H1 (cell line): ENCODE measurements at regions not wholly inside any gene's neighbourhood (a gene's known extent, or its start where the extent isn't known, plus 50 kb on each side); places are given as distances from the start of the nearest gene placed in this dataset.

Experiments
- CTCF ChIA-PET: fragments of 300-600 bp; sonication (Branson Sonifier 250); formaldehyde crosslinking; loops from one replicate; lab custom pipeline; 2021; ENCODE audit not compliant: partially characterized antibody; lab: Charles Lee
- POLR2A ChIA-PET: fragments of 300-600 bp; sonication (Branson Sonifier 250); formaldehyde crosslinking; loops from one replicate; lab custom pipeline; 2021; ENCODE audit warnings: inconsistent platforms; ENCODE audit not compliant: partially characterized antibody; lab: Charles Lee
- DNase-seq, 2 experiments: peaks; one replicate each; pipeline versions ENCODE4 v3.0.0 to v3.0.0-alpha.2; 2010 to 2022; ENCODE audit warnings: low spot score in 2 of 2, low read depth in 1 of 2, mixed read lengths in 1 of 2
- FAIRE-seq: peaks from 2 replicates; lab custom pipeline; 2011; peaks lifted over from hg19 to GRCh38; lab: Jason Lieb, UNC
- H2AFZ ChIP-seq: 2 replicates; pipeline ENCODE4 v1.8.1; 2012; ENCODE audit warnings: low read length, inconsistent platforms
- H2AK5ac ChIP-seq: 2 replicates; pipeline ENCODE4 v1.6.1; 2013; ENCODE audit warnings: low read depth, low read length
- H2BK120ac ChIP-seq: replicated peaks from 2 replicates; pipeline ENCODE3; 2013; ENCODE audit warnings: low read depth, low read length, inconsistent platforms
- H2BK12ac ChIP-seq: 2 replicates; pipeline ENCODE4 v1.6.1; 2013; ENCODE audit warnings: low read depth, low read length
- H2BK15ac ChIP-seq: 2 replicates; pipeline ENCODE4 v1.6.1; 2013; ENCODE audit warnings: low read length
- H2BK20ac ChIP-seq: 2 replicates; pipeline ENCODE4 v1.6.1; 2013; ENCODE audit warnings: low read length
- H2BK5ac ChIP-seq: 2 replicates; pipeline ENCODE4 v1.6.1; 2013; ENCODE audit warnings: low read depth, low read length
- H3K14ac ChIP-seq: 2 replicates; pipeline ENCODE4 v1.6.1; 2013; ENCODE audit warnings: inconsistent platforms; ENCODE audit not compliant: insufficient read length
- H3K18ac ChIP-seq: 2 replicates; pipeline ENCODE4 v1.6.1; 2013; ENCODE audit warnings: low read length; ENCODE audit errors: extremely low read depth
- H3K23ac ChIP-seq: 2 replicates; pipeline ENCODE4 v1.6.1; 2013; ENCODE audit warnings: inconsistent platforms; ENCODE audit not compliant: insufficient read length
- H3K23me2 ChIP-seq: 2 replicates; pipeline ENCODE4 v1.6.1; 2013; ENCODE audit warnings: low read depth, low read length
- H3K27ac ChIP-seq: 2 replicates; pipeline ENCODE4 v1.6.1; 2011; ENCODE audit warnings: low read depth, low read length, inconsistent platforms
- H3K27me3 ChIP-seq, 4 experiments: replicated peaks in 1 of 4; 1 replicate in 1 of 4; 2 replicates in 3 of 4; pipeline versions ENCODE4 v1.6.1 to v1.8.1; 2011 to 2013; ENCODE audit warnings: low read length in 3 of 4, mild to moderate bottlenecking in 3 of 4, inconsistent platforms in 2 of 4, mixed read lengths in 2 of 4, moderate library complexity in 1 of 4; ENCODE audit not compliant: control insufficient read depth in 3 of 4, insufficient read depth in 3 of 4; ENCODE audit errors: extremely low read depth in 1 of 4
- H3K36me3 ChIP-seq, 4 experiments: 2 replicates each; pipeline versions ENCODE4 v1.6.1 to v1.8.1; 2011 to 2013; ENCODE audit warnings: mild to moderate bottlenecking in 4 of 4, low read length in 3 of 4, moderate library complexity in 2 of 4, control low read depth in 1 of 4, inconsistent platforms in 1 of 4; ENCODE audit not compliant: insufficient read depth in 4 of 4, control insufficient read depth in 2 of 4
- H3K4ac ChIP-seq: replicated peaks from 2 replicates; pipeline ENCODE3; 2013; ENCODE audit warnings: low read length, low read depth, mixed read lengths, inconsistent platforms; ENCODE audit not compliant: insufficient read length
- H3K4me1 ChIP-seq, 4 experiments: replicated peaks in 1 of 4; 1 replicate in 1 of 4; 2 replicates in 3 of 4; pipeline versions ENCODE4 v1.6.1 to v1.8.1; 2011 to 2013; ENCODE audit warnings: low read length in 3 of 4, inconsistent platforms in 2 of 4, mixed read lengths in 1 of 4; ENCODE audit not compliant: insufficient read depth in 4 of 4, control insufficient read depth in 3 of 4
- H3K4me2 ChIP-seq, 2 experiments: 2 replicates each; pipeline versions ENCODE4 v1.6.1 to v1.8.1; 2011 to 2013; ENCODE audit warnings: low read depth in 2 of 2, low read length in 2 of 2, control low read depth in 1 of 2, inconsistent platforms in 1 of 2, mild to moderate bottlenecking in 1 of 2; ENCODE audit not compliant: insufficient read depth in 1 of 2
- H3K4me3 ChIP-seq, 4 experiments: fragments of 200-600, 300-600 bp in 1 of 4; sonication (generic), shearing (Covaris generic), sonication (Bioruptor Twin) in 1 of 4; 2 replicates each; pipeline versions ENCODE4 v1.5.1 to v1.8.1; 2011 to 2016; ENCODE audit warnings: low read length in 4 of 4, low read depth in 3 of 4, control low read depth in 2 of 4, inconsistent platforms in 2 of 4, mild to moderate bottlenecking in 2 of 4, mixed read lengths in 1 of 4, moderate library complexity in 1 of 4; ENCODE audit not compliant: insufficient read depth in 2 of 4; ENCODE audit errors: extremely low read depth in 1 of 4
- H3K56ac ChIP-seq: replicated peaks from 2 replicates; pipeline ENCODE3; 2013; ENCODE audit warnings: low read depth, mild to moderate bottlenecking, mixed read lengths, low read length, inconsistent platforms; ENCODE audit not compliant: insufficient read length
- H3K79me1 ChIP-seq: 2 replicates; pipeline ENCODE4 v1.6.1; 2013; ENCODE audit warnings: low read depth, low read length, control low read depth
- H3K79me2 ChIP-seq, 2 experiments: 2 replicates each; pipeline versions ENCODE4 v1.6.1 to v1.8.1; 2012 to 2013; ENCODE audit warnings: low read length in 2 of 2, mild to moderate bottlenecking in 2 of 2, inconsistent platforms in 1 of 2; ENCODE audit not compliant: insufficient read depth in 2 of 2, control insufficient read depth in 1 of 2
- H3K9ac ChIP-seq, 4 experiments: replicated peaks in 1 of 4; 1 replicate in 1 of 4; 2 replicates in 3 of 4; pipeline versions ENCODE4 v1.6.1 to v1.8.1; 2011 to 2013; ENCODE audit warnings: low read depth in 3 of 4, low read length in 3 of 4, control low read depth in 2 of 4, mild to moderate bottlenecking in 2 of 4, moderate library complexity in 2 of 4, inconsistent platforms in 1 of 4; ENCODE audit errors: extremely low read depth in 1 of 4
- H3K9me3 ChIP-seq, 2 experiments: 2 replicates each; pipeline versions ENCODE4 v1.6.1 to v1.8.1; 2012 to 2013; ENCODE audit warnings: mild to moderate bottlenecking in 2 of 2, moderate library complexity in 2 of 2, control low read depth in 1 of 2, inconsistent platforms in 1 of 2, low read depth in 1 of 2, low read length in 1 of 2, mixed read lengths in 1 of 2; ENCODE audit not compliant: insufficient read depth in 2 of 2
- H4K20me1 ChIP-seq, 2 experiments: replicated peaks in 1 of 2; 2 replicates each; pipeline versions ENCODE3 to v1.8.1; 2011 to 2013; ENCODE audit warnings: inconsistent platforms in 2 of 2, low read length in 2 of 2, mild to moderate bottlenecking in 1 of 2; ENCODE audit not compliant: insufficient read depth in 2 of 2, control insufficient read depth in 1 of 2
- H4K5ac ChIP-seq: 2 replicates; pipeline ENCODE4 v1.6.1; 2013; ENCODE audit warnings: low read length, low read depth, mixed read lengths, inconsistent platforms; ENCODE audit not compliant: insufficient read length
- H4K8ac ChIP-seq: 2 replicates; pipeline ENCODE4 v1.8.0; 2013; ENCODE audit warnings: mild to moderate bottlenecking, moderate library complexity, low read length, inconsistent platforms; ENCODE audit not compliant: insufficient read depth; ENCODE audit errors: extremely low read depth
- H4K91ac ChIP-seq: replicated peaks from 2 replicates; pipeline ENCODE3; 2013; ENCODE audit warnings: low read length, mixed read lengths, inconsistent platforms; ENCODE audit not compliant: insufficient read length
- JUN ChIP-seq: IDR thresholded peaks from 2 replicates; pipeline ENCODE4 v1.6.1; 2011; ENCODE audit warnings: low read depth, mild to moderate bottlenecking, improper control_type of control experiment, low read length
- SIRT6 ChIP-seq: IDR thresholded peaks from one replicate; pipeline ENCODE4 v1.7.1; 2012; ENCODE audit warnings: low read length, inconsistent platforms
- WGBS, 2 experiments: shearing (Covaris generic) in 1 of 2; methylation state at CpG; one replicate each; pipeline versions ENCODE4 v1.1.6 to v1.1.7; 2013 to 2015; ENCODE audit warnings: low lambda C conversion rate in 2 of 2, mixed read lengths in 2 of 2, inconsistent platforms in 1 of 2, low coverage in 1 of 2, missing lambda C conversion rate in 1 of 2; ENCODE audit not compliant: insufficient replicate concordance in 2 of 2, insufficient coverage in 1 of 2, insufficient read length in 1 of 2; ENCODE audit errors: extremely low coverage in 1 of 2, missing lambda C conversion rate in 1 of 2; 5-methylcytosine and 5-hydroxymethylcytosine counted together

DNA sequence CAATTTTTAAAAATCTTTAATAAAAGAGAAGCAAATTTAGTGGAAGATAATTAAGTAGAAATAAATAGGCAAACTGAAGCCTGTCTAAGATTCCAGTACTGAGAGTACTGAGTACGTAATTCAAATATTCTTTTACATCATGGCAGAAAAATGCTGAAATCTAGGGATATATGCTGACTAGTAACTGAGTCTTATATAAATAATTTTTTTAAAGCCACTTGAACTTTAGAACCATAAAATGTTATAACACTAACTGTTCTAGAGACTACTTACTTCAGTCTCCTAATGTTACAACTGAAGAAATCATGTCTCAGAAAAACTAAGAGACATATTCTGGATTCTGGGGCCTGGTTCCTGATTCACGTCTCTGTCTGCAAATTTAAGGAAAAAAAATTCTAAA lies 230.6 kb upstream of the PLEKHG7 start:
- H3K27me3 ChIP-seq = no peaks in the 10 kb centered on the region
- no peak overlapping the region for H4K5ac ChIP-seq
- no peak for TF ChIP-seq JUN
- no peak for TF ChIP-seq SIRT6
- no peak overlapping the region for H3K4ac ChIP-seq
- H4K20me1 ChIP-seq = no peaks in the 10 kb centered on the region
- H2AFZ ChIP-seq = no peak overlapping the region
- no peak overlapping the region for H3K18ac ChIP-seq
- no peak overlapping the region for H2BK20ac ChIP-seq
- ChIA-PET CTCF (no interaction called here), POLR2A (no interaction called here)
- H3K23ac ChIP-seq = no peak overlapping the region
- H3K9ac ChIP-seq = no peak overlapping the region
- no peak overlapping the region for H4K91ac ChIP-seq
- H3K4me3 ChIP-seq = no peak overlapping the region
- no peaks in the 10 kb centered on the region for H3K79me2 ChIP-seq
- WGBS, 2 experiments = 98% methylated on average over 2 of the region's 2 CpGs; no CpG with 5 or more reads in 1 of the 2 experiments
- H4K8ac ChIP-seq = no peak overlapping the region
- peaks cover 0 to 5% (median 3%) of the 10 kb centered on the region in 4 experiments; a peak in 3 of 7 replicates for H3K4me1 ChIP-seq
- no peak overlapping the region for H3K56ac ChIP-seq
- no peak overlapping the region for H2BK5ac ChIP-seq
- no peak overlapping the region for H2BK15ac ChIP-seq
- FAIRE-seq (no peak), DNase-seq (no peak)
- no peaks in the 10 kb centered on the region for H3K79me1 ChIP-seq
- no peak overlapping the region for H3K14ac ChIP-seq
- no peaks in the 10 kb centered on the region; a peak in 1 of 4 replicates for H3K9me3 ChIP-seq
- no peaks in the 10 kb centered on the region for H3K36me3 ChIP-seq
- H3K4me2 ChIP-seq = no peak overlapping the region
- H3K23me2 ChIP-seq = no peaks in the 10 kb centered on the region
- no peak overlapping the region for H2BK12ac ChIP-seq
- no peak overlapping the region for H2AK5ac ChIP-seq
- no peak overlapping the region for H3K27ac ChIP-seq
- H2BK120ac ChIP-seq = no peak overlapping the region
